ENCODE measurements at regions not wholly inside any gene's neighbourhood (a gene's known extent, or its start where the extent isn't known, plus 50 kb on each side); places are given as distances from the start of the nearest gene placed in this dataset.

GRCh38 chr17:13864521-13864920 lies 204.8 kb upstream of the COX10 start:
- no peak for ATAC-seq
- Mint-ChIP-seq H3K9me3 (peaks cover 18% of the 10 kb centered on the region), H3K4me3 (no peak overlapping the region)

DNA sequence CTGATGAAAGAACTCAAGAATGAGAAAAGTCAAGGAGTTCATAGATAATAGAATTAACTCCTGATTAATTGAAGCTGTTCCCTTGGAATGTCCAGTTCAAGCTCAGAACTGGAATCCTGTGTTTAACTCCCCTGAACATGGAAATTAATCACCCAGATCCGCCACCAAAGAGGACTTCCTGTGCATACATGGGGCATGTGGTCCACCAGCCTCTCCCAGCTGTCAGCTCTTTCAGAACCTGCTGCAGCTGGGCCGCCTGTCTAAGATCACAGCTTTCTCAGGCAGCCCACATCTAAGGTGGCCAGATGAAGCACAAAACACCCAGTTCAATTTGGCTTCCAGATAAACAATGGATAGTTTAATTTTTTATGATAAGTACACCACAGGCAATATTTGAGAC lies 203.7 kb upstream of the COX10 start:
- ATAC-seq (no peak), DNase-seq (ENCODE audit: low spot score) (no peak)
- Mint-ChIP-seq H3K9me3 (peaks cover 15% of the 10 kb centered on the region), H3K27ac (no peak overlapping the region), H3K4me1 (peaks cover 5% of the 10 kb centered on the region), H3K27me3 (ENCODE audit: low read depth) (no peaks in the 10 kb centered on the region; the same call in 1 of the 2 replicates), H3K36me3 (no peaks in the 10 kb centered on the region), H3K4me3 (no peak overlapping the region)
- POLR2A ChIA-PET, result interaction anchor here (0.6 kb wide), 1 partner anchor 22 kb away, joined by 4 read pairs; no protein-coding TSS in a partner anchor
- CTCF ChIA-PET, result no interaction called here
- TF ChIP-seq NFATC4 (CRISPR knock-in tag; IDR thresholded peaks at IDR 0.05) (no peak), MXD4 (CRISPR knock-in tag; IDR thresholded peaks at IDR 0.05; ENCODE audit: borderline replicate concordance) (no peak), MAX (CRISPR knock-in tag; IDR thresholded peaks at IDR 0.05) (no peak), SOX15 (CRISPR knock-in tag; IDR thresholded peaks at IDR 0.05) (no peak), ATF3 (CRISPR knock-in tag; conservative IDR thresholded peaks at IDR 0.05) (no peak), EMX1 (CRISPR knock-in tag; IDR thresholded peaks at IDR 0.05) (no peak), ESRRA (CRISPR knock-in tag; IDR thresholded peaks at IDR 0.05; ENCODE audit: borderline replicate concordance) (no peak), MYBL2 (CRISPR knock-in tag; IDR thresholded peaks at IDR 0.05) (no peak), NR3C1 (CRISPR knock-in tag; conservative IDR thresholded peaks at IDR 0.05; ENCODE audit: low read depth) (no peak), ERG (CRISPR knock-in tag; IDR thresholded peaks at IDR 0.05) (no peak), ZNF121 (CRISPR knock-in tag; IDR thresholded peaks at IDR 0.05) (no peak), FOXJ3 (CRISPR knock-in tag; IDR thresholded peaks at IDR 0.05; ENCODE audit: borderline replicate concordance) (no peak), NFYB (CRISPR knock-in tag; conservative IDR thresholded peaks at IDR 0.05; ENCODE audit: low read depth) (no peak)
- TF ChIP-seq, protein P1, sequence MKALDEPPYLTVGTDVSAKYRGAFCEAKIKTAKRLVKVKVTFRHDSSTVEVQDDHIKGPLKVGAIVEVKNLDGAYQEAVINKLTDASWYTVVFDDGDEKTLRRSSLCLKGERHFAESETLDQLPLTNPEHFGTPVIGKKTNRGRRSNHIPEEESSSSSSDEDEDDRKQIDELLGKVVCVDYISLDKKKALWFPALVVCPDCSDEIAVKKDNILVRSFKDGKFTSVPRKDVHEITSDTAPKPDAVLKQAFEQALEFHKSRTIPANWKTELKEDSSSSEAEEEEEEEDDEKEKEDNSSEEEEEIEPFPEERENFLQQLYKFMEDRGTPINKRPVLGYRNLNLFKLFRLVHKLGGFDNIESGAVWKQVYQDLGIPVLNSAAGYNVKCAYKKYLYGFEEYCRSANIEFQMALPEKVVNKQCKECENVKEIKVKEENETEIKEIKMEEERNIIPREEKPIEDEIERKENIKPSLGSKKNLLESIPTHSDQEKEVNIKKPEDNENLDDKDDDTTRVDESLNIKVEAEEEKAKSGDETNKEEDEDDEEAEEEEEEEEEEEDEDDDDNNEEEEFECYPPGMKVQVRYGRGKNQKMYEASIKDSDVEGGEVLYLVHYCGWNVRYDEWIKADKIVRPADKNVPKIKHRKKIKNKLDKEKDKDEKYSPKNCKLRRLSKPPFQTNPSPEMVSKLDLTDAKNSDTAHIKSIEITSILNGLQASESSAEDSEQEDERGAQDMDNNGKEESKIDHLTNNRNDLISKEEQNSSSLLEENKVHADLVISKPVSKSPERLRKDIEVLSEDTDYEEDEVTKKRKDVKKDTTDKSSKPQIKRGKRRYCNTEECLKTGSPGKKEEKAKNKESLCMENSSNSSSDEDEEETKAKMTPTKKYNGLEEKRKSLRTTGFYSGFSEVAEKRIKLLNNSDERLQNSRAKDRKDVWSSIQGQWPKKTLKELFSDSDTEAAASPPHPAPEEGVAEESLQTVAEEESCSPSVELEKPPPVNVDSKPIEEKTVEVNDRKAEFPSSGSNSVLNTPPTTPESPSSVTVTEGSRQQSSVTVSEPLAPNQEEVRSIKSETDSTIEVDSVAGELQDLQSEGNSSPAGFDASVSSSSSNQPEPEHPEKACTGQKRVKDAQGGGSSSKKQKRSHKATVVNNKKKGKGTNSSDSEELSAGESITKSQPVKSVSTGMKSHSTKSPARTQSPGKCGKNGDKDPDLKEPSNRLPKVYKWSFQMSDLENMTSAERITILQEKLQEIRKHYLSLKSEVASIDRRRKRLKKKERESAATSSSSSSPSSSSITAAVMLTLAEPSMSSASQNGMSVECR (CRISPR knock-in tag; IDR thresholded peaks at IDR 0.05; ENCODE audit: borderline replicate concordance), result no peak
- TF ChIP-seq, protein P2, sequence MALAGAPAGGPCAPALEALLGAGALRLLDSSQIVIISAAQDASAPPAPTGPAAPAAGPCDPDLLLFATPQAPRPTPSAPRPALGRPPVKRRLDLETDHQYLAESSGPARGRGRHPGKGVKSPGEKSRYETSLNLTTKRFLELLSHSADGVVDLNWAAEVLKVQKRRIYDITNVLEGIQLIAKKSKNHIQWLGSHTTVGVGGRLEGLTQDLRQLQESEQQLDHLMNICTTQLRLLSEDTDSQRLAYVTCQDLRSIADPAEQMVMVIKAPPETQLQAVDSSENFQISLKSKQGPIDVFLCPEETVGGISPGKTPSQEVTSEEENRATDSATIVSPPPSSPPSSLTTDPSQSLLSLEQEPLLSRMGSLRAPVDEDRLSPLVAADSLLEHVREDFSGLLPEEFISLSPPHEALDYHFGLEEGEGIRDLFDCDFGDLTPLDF (CRISPR knock-in tag; IDR thresholded peaks at IDR 0.05), result no peak

More at GRCh38 chr17:13864521-13864920, 204.8 kb upstream of the COX10 start:
- no peak for DNase-seq (ENCODE audit: low spot score)
- TF ChIP-seq, protein P3, sequence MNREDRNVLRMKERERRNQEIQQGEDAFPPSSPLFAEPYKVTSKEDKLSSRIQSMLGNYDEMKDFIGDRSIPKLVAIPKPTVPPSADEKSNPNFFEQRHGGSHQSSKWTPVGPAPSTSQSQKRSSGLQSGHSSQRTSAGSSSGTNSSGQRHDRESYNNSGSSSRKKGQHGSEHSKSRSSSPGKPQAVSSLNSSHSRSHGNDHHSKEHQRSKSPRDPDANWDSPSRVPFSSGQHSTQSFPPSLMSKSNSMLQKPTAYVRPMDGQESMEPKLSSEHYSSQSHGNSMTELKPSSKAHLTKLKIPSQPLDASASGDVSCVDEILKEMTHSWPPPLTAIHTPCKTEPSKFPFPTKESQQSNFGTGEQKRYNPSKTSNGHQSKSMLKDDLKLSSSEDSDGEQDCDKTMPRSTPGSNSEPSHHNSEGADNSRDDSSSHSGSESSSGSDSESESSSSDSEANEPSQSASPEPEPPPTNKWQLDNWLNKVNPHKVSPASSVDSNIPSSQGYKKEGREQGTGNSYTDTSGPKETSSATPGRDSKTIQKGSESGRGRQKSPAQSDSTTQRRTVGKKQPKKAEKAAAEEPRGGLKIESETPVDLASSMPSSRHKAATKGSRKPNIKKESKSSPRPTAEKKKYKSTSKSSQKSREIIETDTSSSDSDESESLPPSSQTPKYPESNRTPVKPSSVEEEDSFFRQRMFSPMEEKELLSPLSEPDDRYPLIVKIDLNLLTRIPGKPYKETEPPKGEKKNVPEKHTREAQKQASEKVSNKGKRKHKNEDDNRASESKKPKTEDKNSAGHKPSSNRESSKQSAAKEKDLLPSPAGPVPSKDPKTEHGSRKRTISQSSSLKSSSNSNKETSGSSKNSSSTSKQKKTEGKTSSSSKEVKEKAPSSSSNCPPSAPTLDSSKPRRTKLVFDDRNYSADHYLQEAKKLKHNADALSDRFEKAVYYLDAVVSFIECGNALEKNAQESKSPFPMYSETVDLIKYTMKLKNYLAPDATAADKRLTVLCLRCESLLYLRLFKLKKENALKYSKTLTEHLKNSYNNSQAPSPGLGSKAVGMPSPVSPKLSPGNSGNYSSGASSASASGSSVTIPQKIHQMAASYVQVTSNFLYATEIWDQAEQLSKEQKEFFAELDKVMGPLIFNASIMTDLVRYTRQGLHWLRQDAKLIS (CRISPR knock-in tag; IDR thresholded peaks at IDR 0.05; ENCODE audit: borderline replicate concordance), result no peak
- TF ChIP-seq FOXK1 (CRISPR knock-in tag; IDR thresholded peaks at IDR 0.05) (no peak), PRRX2 (CRISPR knock-in tag; IDR thresholded peaks at IDR 0.05) (no peak), IRF1 (CRISPR knock-in tag; IDR thresholded peaks at IDR 0.05) (no peak), USF2 (CRISPR knock-in tag; IDR thresholded peaks at IDR 0.05) (no peak), ZNF232 (CRISPR knock-in tag; IDR thresholded peaks at IDR 0.05) (no peak), ZNF219 (CRISPR knock-in tag; IDR thresholded peaks at IDR 0.05; ENCODE audit: borderline replicate concordance) (no peak)
- CTCF ChIA-PET, result no interaction called here
- Mint-ChIP-seq H3K4me1 (peaks cover 5% of the 10 kb centered on the region), H3K27me3 (ENCODE audit: low read depth) (no peaks in the 10 kb centered on the region; the same call in 1 of the 2 replicates), H3K36me3 (no peaks in the 10 kb centered on the region; the same call in 1 of the 2 replicates), H3K27ac (no peak overlapping the region)
- POLR2A ChIA-PET, result no interaction called here

All from WTC11 (cell line).